AG04450 (cell line): ENCODE measurements at regions not wholly inside any gene's neighbourhood (a gene's known extent, or its start where the extent isn't known, plus 50 kb on each side); places are given as distances from the start of the nearest gene placed in this dataset.

Source experiments
- CTCF ChIA-PET: fragments of 300-600, 350-600 bp; formaldehyde crosslinking; extraction: SDS; loops from one replicate; lab custom pipeline; 2022; ENCODE audit warnings: antibody characterized with exemption, inconsistent platforms; lab: Charles Lee
- POLR2A ChIA-PET: fragments of 350-600 bp; formaldehyde crosslinking; extraction: SDS; loops from one replicate; lab custom pipeline; 2021; ENCODE audit warnings: antibody characterized with exemption, inconsistent platforms; lab: Yijun Ruan, JAX
- DNase-seq: peaks from one replicate; pipeline ENCODE4 v3.0.0-alpha.2; 2011; ENCODE audit warnings: low read depth, low spot score
- H3K27ac ChIP-seq: one replicate; pipeline ENCODE4 v1.5.1; 2012; ENCODE audit warnings: low read depth, low read length, control low read depth
- H3K27me3 ChIP-seq: one replicate; pipeline ENCODE4 v1.6.0; 2012; ENCODE audit warnings: low read length; ENCODE audit not compliant: control insufficient read depth, insufficient read depth
- H3K4me3 ChIP-seq: 2 replicates; pipeline ENCODE4 v1.5.1; 2011; ENCODE audit warnings: mild to moderate bottlenecking, low read depth, low read length, control low read depth
- H3K9me3 ChIP-seq: 2 replicates; pipeline ENCODE4 v1.5.1; 2012; ENCODE audit warnings: low read length; ENCODE audit not compliant: control insufficient read depth, insufficient read depth
- CTCF ChIP-seq: IDR thresholded peaks from 2 replicates; pipeline ENCODE4 v1.5.1; 2011; ENCODE audit warnings: low read depth, low read length, control low read depth, inconsistent platforms

GRCh38 chr5:62742207-62742606, 163.6 kb downstream of the LRRC70 start:
- ChIA-PET CTCF (no interaction called here), POLR2A (no interaction called here)
- DNase-seq: no peak
- Histone ChIP-seq H3K27me3 (no peaks in the 10 kb centered on the region), H3K4me3 (no peak overlapping the region), H3K9me3 (no peaks in the 10 kb centered on the region), H3K27ac (no peak overlapping the region)
- TF ChIP-seq CTCF: no peak

GRCh38 chr5:62741761-62742160, 163.1 kb downstream of the LRRC70 start:
- Histone ChIP-seq H3K27me3 (no peaks in the 10 kb centered on the region), H3K27ac (no peak overlapping the region), H3K9me3 (no peaks in the 10 kb centered on the region), H3K4me3 (no peak overlapping the region)
- no peak for DNase-seq
- ChIA-PET CTCF (no interaction called here), POLR2A (no interaction called here)
- TF ChIP-seq CTCF: no peak

- Histone ChIP-seq H3K9me3 (no peaks in the 10 kb centered on the region), H3K27me3 (no peaks in the 10 kb centered on the region), H3K4me3 (no peak overlapping the region), H3K27ac (no peak overlapping the region)
- CTCF ChIA-PET: no interaction called here
- no peak for DNase-seq
- TF ChIP-seq CTCF: no peak
- POLR2A ChIA-PET: no interaction called here
Measured at GRCh38 chr5:62737766-62738165, 159.1 kb downstream of the LRRC70 start.

- no peaks in the 10 kb centered on the region for H3K9me3 ChIP-seq
- no peaks in the 10 kb centered on the region for H3K27me3 ChIP-seq
- CTCF ChIA-PET: no interaction called here
- no peak overlapping the region for H3K27ac ChIP-seq
- no peak overlapping the region for H3K4me3 ChIP-seq
- DNase-seq: no peak
- TF ChIP-seq CTCF: no peak
- POLR2A ChIA-PET: no interaction called here
Measured at GRCh38 chr5:62732677-62733121, 154.1 kb downstream of the LRRC70 start.

GRCh38 chr5:62731022-62731421, 152.4 kb downstream of the LRRC70 start:
- Histone ChIP-seq H3K27ac (no peak overlapping the region), H3K27me3 (no peaks in the 10 kb centered on the region), H3K4me3 (no peak overlapping the region), H3K9me3 (no peaks in the 10 kb centered on the region)
- ChIA-PET CTCF (no interaction called here), POLR2A (no interaction called here)
- DNase-seq: no peak
- TF ChIP-seq CTCF: no peak
